HG02884 (cell line): ENCODE measurements at regions not wholly inside any gene's neighbourhood (a gene's known extent, or its start where the extent isn't known, plus 50 kb on each side); places are given as distances from the start of the nearest gene placed in this dataset.
"Not testable (repeated sequence)": the region's sequence is repeated elsewhere in the genome, so short reads cannot be mapped to it uniquely, and the experiment has no call there.

ENCODE experiments used
- ATAC-seq: cut with Tn5 transposase; IDR thresholded peaks from one replicate; pipeline ENCODE4 v1.9.1; 2021; ENCODE audit warnings: mild to moderate bottlenecking, moderate library complexity; ENCODE audit not compliant: unreplicated experiment

DNA sequence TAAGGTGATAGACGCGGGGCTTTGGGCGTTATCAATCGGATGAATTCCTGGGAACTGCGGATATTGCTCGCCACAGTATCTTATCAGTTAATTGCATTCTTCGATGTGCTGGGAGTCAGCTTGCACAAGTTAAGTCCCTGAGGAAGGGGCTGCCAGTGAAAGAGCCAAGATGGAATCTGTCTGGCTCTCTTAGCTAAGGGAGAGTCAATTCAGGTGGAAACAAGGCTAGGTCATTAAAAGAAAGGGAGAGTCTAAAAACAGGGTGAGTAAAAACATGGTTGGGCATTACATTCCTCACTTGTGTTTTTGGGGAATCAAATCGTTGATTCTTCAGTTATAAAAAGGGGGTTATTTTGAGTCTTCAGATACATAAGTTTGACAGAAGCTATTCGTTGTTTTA is 196.2 kb downstream of the OTOP1 start:
- ATAC-seq: not testable (repeated sequence)

- not testable (repeated sequence) for ATAC-seq
Observed at GRCh38 chr4:4031446-4032135, 195.1 kb downstream of the OTOP1 start.

GRCh38 chr4:4032364-4032763 is 194.4 kb downstream of the OTOP1 start:
- not testable (repeated sequence) for ATAC-seq

DNA sequence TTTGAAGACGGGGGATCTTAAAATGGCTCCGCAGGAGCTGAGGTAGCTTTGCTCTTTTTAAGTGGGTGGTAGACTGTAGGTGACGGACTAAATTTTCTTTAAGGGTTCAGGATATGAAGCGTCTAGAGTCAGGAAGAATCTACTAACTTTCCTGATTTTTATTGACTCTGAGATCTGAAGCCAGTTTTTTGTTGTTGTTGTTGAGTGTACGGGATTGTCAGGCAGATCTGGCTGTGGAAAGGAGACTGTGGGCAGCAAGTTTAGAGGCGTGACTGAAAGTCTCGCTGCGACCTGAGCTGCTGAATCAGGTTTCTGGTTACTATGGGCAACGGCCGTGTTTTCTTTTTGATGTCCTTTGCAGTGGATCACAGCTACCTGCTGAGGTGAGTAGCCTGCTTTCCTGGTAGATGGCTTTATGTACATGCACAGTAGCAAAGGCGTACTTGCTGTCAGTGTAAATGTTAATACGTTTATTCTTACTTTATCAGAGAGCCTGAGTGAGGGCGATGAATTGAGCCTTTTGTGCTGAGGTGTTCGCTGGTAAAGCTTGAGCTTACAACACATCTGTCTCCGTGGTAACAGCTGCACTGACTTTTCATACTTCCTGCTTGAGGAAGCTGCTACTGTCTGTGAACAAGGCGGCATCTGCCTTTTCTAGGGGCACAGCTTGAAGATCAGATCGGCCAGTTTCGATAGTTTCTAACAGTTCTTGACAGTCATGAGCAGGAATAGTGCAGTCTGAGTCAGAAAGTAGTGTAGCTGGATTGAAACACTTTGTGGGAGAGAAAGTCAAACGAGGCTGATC is 193.7 kb downstream of the OTOP1 start:
- ATAC-seq: not testable (repeated sequence)

- ATAC-seq: not testable (repeated sequence)
Observed at GRCh38 chr4:4037399-4038138, 189.2 kb downstream of the OTOP1 start.

- not testable (repeated sequence) for ATAC-seq
Observed at GRCh38 chr4:4045823-4046222, 180.9 kb downstream of the OTOP1 start.

- not testable (repeated sequence) for ATAC-seq
Observed at GRCh38 chr4:4046686-4047085, 180.0 kb downstream of the OTOP1 start.

DNA sequence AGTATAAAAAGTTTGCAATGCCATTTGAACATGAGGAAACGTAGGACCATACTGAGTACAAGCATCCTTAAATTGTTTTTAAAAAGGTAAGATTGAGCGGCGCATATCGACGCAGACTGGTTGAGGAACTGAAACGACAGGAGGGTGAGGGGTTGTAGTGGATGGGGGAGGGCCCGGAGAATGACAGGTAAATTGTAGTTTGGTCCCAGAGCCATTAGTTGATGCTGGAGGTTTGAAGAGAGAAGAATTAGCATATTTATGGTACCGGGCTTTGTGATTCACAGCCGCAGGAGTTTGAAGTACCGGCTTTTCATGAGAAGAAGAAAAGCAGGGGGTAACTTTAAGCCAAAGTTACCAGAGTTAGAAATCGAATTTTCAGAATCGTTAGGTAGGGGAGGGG is 179.5 kb downstream of the OTOP1 start:
- ATAC-seq: not testable (repeated sequence)

DNA sequence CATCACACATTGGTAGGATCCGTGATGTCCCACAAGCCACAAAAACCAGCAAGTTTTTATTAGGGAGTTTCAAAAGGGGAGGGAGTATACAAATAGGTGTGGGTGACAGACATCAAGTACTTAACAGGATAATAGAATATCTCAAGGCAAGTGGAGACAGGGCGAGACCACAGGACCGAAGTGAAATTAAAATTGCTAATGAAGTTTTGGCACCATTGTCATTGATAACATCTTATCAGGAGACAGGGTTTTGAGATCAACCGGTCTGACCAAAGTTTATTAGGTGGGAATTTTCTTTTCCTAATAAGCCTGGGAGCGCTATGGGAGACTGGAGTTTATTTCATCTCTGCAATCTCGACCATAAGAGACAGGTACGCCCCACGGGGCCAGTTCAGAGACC is 178.5 kb downstream of the OTOP1 start:
- not testable (repeated sequence) for ATAC-seq

DNA sequence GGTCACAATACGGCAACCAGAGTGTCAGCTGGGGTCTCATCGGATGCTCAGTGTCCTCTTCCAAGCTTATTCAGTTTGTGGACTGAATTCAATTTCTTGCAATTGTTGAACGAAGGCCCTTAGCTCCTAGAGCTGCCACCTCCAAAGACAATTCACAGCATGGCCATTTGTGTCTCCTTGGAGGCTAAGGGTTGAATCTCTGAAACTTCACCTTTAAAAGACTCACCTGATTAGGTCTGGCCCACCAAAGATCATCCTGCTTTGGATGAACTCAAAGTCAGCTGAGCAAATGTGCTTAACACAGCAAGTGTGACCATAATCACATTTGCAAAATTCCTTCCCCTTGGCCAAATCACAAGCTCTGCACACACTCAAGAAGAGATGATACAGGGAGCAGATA is 175.9 kb downstream of the OTOP1 start:
- not testable (repeated sequence) for ATAC-seq

- ATAC-seq: not testable (repeated sequence)
Observed at GRCh38 chr4:4052933-4053332, 173.8 kb downstream of the OTOP1 start.

DNA sequence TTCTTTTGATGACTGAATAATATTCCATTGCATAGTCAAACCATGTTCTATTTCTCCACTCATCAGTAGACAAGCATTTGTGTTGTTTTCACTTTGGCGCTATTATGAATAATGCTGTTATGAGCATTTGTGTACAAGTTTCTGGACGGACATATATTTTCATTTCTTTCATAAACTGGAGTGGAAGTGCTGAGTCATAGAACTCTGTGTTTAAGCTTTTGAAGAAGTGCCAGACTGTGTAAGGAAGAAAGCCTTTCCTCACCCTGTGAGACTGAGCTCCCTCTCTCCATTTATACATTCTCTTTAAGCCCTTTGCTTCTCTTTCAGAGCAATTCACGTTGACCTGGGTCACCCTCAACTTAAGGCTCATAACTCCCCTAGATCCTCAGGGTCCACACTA is 169.5 kb downstream of the OTOP1 start:
- not testable (repeated sequence) for ATAC-seq

DNA sequence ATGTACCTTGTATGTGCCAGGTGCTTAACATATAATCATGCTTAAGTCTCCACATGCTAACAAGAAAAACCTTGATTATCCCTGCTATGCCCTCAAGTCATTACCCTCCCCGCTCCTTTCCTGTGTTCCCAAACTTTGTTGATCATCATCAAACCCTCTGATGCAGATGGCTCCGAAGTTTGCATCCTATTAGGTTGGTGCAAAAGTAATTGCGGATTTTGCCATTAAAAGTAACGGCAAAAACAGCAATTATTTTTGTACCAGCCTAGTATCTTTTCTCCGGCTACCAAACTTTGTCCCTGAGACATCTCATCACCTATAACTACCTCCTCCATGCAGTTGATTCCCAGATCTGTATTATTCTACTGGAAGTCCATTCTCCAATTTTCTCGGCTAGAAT is 142.6 kb downstream of the OTOP1 start:
- ATAC-seq: not testable (repeated sequence)

DNA sequence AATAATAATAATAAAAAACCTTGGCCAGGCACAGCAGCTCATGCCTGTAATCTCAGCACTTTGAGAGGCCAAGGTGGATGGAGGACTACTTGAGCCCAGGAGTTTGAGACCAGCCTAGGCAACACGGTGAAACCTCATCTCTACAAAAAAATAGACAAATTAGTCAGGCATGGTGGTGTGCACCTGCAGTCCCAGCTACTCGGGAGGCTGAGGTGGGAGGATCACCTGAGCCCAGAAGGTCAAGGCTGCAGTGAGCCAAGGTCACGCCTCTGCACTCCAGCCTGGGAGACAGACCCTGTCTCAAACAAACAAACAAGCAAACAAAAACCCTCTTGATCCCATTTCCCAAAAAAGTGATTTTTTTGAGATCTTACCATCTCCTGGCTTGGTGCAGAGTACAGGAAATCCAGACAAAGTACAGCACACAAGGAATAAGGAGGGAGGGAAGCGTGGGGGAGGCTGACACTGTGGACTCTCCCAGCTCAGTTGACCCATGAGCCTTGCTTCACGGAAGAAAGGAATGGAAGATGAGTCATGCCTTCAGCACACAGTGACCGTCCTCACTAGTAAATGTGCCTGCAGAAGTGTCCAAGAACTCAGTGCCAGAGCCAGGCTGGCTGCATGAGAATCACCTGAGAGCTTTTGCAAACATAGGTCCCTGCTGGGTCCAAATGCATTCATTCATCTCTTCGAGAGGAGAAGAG is 136.9 kb downstream of the OTOP1 start:
- ATAC-seq: not testable (repeated sequence)

- not testable (repeated sequence) for ATAC-seq
Observed at GRCh38 chr4:4090720-4091119, 136.0 kb downstream of the OTOP1 start.

DNA sequence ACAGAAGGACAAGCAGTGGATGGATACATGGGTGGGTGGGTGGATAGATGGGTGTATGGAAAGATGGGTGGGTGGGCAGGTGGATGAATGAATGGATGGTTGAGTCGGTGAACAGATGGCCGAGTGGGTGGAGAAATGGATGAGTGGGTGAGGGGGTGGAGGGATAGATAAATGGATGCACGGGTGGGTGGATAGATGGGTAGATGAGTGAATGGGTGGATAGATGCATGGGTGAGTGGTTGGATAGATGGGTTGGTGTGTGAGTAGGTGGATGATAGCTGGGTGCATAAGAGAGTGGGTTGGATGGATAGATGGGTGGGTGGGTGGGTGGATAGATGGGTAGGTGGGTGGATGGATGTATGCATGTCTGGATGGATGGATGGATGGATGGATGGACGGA is 134.6 kb downstream of the OTOP1 start:
- not testable (repeated sequence) for ATAC-seq

- ATAC-seq: not testable (repeated sequence)
Observed at GRCh38 chr4:4099610-4100009, 127.1 kb downstream of the OTOP1 start.

GRCh38 chr4:4106923-4107322 is 119.8 kb downstream of the OTOP1 start:
- not testable (repeated sequence) for ATAC-seq

GRCh38 chr4:4107411-4108107 is 119.2 kb downstream of the OTOP1 start:
- not testable (repeated sequence) for ATAC-seq

DNA sequence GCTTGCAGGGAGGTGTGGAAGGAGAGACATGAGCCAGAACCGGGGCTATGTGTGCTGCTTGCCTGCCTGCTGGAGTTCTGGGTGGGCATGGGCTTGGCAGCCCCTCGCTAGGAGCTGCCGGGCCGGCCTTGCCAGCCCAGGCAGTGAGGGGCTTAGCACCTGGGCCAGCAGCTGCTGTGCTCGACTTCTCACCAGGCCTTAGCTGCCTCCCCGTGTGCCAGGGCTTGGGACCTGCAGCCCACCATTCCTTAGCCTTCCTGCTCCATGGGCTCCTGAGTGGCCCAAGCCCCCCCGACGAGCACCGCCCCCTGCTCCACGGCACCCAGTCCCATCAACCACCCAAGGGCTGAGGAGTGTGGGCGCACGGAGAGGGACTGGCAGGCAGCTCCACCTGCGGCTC is 111.3 kb downstream of the OTOP1 start:
- ATAC-seq: not testable (repeated sequence)
